AG04450 (cell line): ENCODE measurements at regions not wholly inside any gene's neighbourhood (a gene's known extent, or its start where the extent isn't known, plus 50 kb on each side); places are given as distances from the start of the nearest gene placed in this dataset.

Experiments
- CTCF ChIA-PET: fragments of 300-600, 350-600 bp; formaldehyde crosslinking; extraction: SDS; loops from one replicate; lab custom pipeline; 2022; ENCODE audit warnings: antibody characterized with exemption, inconsistent platforms; lab: Charles Lee
- POLR2A ChIA-PET: fragments of 350-600 bp; formaldehyde crosslinking; extraction: SDS; loops from one replicate; lab custom pipeline; 2021; ENCODE audit warnings: antibody characterized with exemption, inconsistent platforms; lab: Yijun Ruan, JAX
- DNase-seq: peaks from one replicate; pipeline ENCODE4 v3.0.0-alpha.2; 2011; ENCODE audit warnings: low read depth, low spot score
- H3K27ac ChIP-seq: one replicate; pipeline ENCODE4 v1.5.1; 2012; ENCODE audit warnings: low read depth, low read length, control low read depth
- H3K27me3 ChIP-seq: one replicate; pipeline ENCODE4 v1.6.0; 2012; ENCODE audit warnings: low read length; ENCODE audit not compliant: control insufficient read depth, insufficient read depth
- H3K4me3 ChIP-seq: 2 replicates; pipeline ENCODE4 v1.5.1; 2011; ENCODE audit warnings: mild to moderate bottlenecking, low read depth, low read length, control low read depth
- H3K9me3 ChIP-seq: 2 replicates; pipeline ENCODE4 v1.5.1; 2012; ENCODE audit warnings: low read length; ENCODE audit not compliant: control insufficient read depth, insufficient read depth
- TF ChIP-seq, protein P1 (sequence below): IDR thresholded peaks from 2 replicates; pipeline ENCODE4 v1.5.1; 2011; ENCODE audit warnings: low read depth, low read length, control low read depth, inconsistent platforms

DNA sequence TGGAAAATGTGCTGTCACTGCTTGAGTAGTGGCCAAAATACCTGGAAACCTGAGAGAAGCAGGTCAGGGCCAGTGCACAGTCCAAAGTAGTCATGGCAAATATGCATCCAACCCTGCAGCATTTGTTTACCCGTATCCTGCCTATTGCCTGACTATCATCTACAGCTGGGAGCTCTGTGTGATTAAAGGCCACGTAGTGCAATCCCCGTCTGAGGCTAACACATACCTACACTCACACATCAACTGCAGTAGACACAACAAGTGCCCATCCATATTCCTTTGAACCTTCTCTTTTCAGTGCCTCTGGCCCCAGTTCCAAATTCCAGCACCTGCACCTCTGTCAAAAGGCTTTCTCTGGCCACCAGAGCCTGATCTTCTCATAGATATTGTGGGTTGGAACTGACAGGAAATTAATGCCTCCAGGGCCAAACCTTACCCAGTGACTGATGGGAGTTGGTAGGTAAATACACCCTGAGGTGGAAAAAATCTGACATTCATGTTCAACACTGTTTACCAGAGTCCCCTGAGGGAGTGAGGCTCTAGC lies 383.0 kb downstream of the SETD4 start:
- ChIA-PET POLR2A (no interaction called here), CTCF (interaction anchor here (1.2 kb wide), 1 partner anchor 263 kb away, joined by 3 read pairs; no protein-coding TSS in a partner anchor)
- H3K27me3 ChIP-seq, result peaks cover 3% of the 10 kb centered on the region
- H3K4me3 ChIP-seq, result no peak overlapping the region
- TF ChIP-seq, protein P1, sequence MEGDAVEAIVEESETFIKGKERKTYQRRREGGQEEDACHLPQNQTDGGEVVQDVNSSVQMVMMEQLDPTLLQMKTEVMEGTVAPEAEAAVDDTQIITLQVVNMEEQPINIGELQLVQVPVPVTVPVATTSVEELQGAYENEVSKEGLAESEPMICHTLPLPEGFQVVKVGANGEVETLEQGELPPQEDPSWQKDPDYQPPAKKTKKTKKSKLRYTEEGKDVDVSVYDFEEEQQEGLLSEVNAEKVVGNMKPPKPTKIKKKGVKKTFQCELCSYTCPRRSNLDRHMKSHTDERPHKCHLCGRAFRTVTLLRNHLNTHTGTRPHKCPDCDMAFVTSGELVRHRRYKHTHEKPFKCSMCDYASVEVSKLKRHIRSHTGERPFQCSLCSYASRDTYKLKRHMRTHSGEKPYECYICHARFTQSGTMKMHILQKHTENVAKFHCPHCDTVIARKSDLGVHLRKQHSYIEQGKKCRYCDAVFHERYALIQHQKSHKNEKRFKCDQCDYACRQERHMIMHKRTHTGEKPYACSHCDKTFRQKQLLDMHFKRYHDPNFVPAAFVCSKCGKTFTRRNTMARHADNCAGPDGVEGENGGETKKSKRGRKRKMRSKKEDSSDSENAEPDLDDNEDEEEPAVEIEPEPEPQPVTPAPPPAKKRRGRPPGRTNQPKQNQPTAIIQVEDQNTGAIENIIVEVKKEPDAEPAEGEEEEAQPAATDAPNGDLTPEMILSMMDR, result no peak
- H3K9me3 ChIP-seq, result no peaks in the 10 kb centered on the region
- DNase-seq, result no peak
- H3K27ac ChIP-seq, result no peak overlapping the region

DNA sequence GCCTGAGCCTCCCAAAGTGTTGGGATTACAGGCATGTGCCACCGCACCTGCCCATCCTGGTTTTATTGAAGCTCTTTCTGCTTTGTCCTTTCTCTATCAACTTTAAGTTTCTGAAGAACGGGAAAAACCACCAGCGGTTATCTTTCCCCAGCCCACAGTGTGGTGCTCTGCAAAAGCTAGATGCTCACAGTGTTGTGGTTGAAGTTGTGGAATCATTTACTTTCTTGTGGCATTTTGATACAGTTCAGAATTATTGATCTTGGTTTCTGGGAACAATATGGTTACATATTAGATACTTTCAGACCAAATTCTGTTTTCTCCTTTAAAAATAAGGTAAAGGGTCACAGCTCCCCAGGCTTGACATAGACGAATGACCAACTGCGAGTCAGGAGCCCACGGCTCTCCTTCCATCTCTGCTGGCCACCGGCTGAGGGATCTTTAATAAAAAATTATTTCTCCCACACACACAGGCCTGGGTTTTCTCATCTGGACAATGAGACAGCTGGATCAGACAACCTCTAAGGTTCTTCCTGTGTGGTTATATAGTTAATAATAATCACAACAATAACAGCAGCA lies 385.3 kb downstream of the SETD4 start:
- H3K4me3 ChIP-seq, result no peak overlapping the region
- H3K9me3 ChIP-seq, result no peaks in the 10 kb centered on the region
- H3K27ac ChIP-seq, result no peak overlapping the region
- no peak for DNase-seq
- ChIA-PET CTCF (interaction anchor here (0.6 to 0.7 kb wide), 2 partner anchors 60 to 240 kb away, joined by 3 to 4 read pairs; no protein-coding TSS in a partner anchor), POLR2A (no interaction called here)
- TF ChIP-seq, protein P1, result peak; percentile 10; the same call in 1 of the 2 replicates
- peaks cover 3% of the 10 kb centered on the region for H3K27me3 ChIP-seq

DNA sequence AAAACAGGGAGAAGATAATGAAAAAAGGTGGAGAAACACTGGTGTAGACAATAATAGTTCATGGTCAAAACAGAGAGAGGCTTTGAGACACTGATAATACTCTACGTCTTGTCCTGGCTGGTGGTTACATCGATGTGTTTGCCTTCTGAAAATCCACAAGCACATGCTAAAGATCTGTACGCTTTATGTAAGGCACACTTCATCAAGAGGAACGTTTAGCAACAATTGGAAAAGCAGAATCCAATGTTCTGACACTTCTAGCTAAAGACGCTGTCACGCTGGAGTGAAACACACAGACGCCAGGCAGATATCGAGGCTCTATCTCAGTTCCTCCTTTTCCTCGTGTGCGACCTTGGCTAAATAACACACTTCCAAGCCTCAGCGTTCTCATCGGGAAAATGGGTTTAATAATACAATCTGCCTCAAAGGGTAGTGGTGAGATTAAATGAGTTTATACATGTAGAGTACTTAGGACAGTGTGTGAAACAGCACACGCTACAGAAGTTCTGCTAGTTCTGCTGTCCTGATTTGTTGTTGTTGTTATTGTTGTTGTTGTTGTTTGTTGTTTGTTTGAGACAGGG lies 386.1 kb downstream of the SETD4 start:
- H3K4me3 ChIP-seq, result no peak overlapping the region
- ChIA-PET CTCF (interaction anchor here (0.6 kb wide), 1 partner anchor 59 kb away, joined by 3 read pairs; no protein-coding TSS in a partner anchor), POLR2A (no interaction called here)
- no peak overlapping the region for H3K27ac ChIP-seq
- H3K9me3 ChIP-seq, result no peaks in the 10 kb centered on the region
- peaks cover 3% of the 10 kb centered on the region for H3K27me3 ChIP-seq
- no peak for DNase-seq
- TF ChIP-seq, protein P1, result no peak

- Histone ChIP-seq H3K27ac (no peak overlapping the region), H3K27me3 (no peaks in the 10 kb centered on the region), H3K9me3 (no peaks in the 10 kb centered on the region), H3K4me3 (no peak overlapping the region)
- POLR2A ChIA-PET, result no interaction called here
- TF ChIP-seq, protein P1, result no peak
- DNase-seq, result no peak
- CTCF ChIA-PET, result no interaction called here
Measured at GRCh38 chr21:35672313-35672712, 388.0 kb downstream of the SETD4 start.

DNA sequence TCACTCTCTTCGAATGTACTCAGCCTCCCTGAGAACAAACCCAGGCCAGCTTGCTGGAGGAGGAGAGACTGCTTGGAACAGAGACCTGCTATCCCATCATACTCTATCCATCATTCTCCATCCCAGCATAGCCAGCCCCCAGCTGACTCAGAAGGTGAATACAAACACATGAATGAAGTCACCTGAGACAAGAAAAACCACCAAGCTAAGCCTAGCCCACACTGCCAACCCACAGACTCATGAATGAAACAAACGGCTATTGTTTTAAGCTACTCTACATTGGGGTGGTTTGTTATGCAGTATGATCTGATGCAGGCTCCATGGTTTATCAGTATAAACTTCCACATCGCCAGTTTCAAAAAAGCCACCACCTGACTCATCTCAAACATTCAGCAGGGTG lies 395.6 kb downstream of the SETD4 start:
- POLR2A ChIA-PET, result no interaction called here
- CTCF ChIA-PET, result no interaction called here
- Histone ChIP-seq H3K27me3 (no peaks in the 10 kb centered on the region), H3K4me3 (no peak overlapping the region), H3K9me3 (no peaks in the 10 kb centered on the region), H3K27ac (no peak overlapping the region)
- TF ChIP-seq, protein P1, result no peak
- DNase-seq, result no peak
